HEK293 (cell line): ENCODE measurements at regions not wholly inside any gene's neighbourhood (a gene's known extent, or its start where the extent isn't known, plus 50 kb on each side); places are given as distances from the start of the nearest gene placed in this dataset.

Experiments used
- CTCF ChIA-PET: fragments of 350-600 bp; formaldehyde crosslinking; extraction: SDS; loops from one replicate; lab custom pipeline; 2021; ENCODE audit warnings: antibody characterized with exemption; lab: Yijun Ruan, JAX
- POLR2A ChIA-PET: fragments of 300-600 bp; formaldehyde crosslinking; extraction: SDS; loops from one replicate; lab custom pipeline; 2020; ENCODE audit warnings: antibody characterized with exemption, inconsistent platforms; lab: Yijun Ruan, JAX
- H3K27ac ChIP-seq: fragments of 200-500 bp; sonication (Bioruptor generic); 2 replicates; pipeline ENCODE4 v1.5.1; 2014; ENCODE audit warnings: low read depth, low read length, control low read depth, inconsistent platforms; ENCODE audit errors: extremely low read depth
- H3K36me3 ChIP-seq, 2 experiments: fragments of 200-500 bp in 1 of 2; sonication (Bioruptor generic) in 1 of 2; 1 replicate in 1 of 2; 2 replicates in 1 of 2; pipeline ENCODE4 v1.5.1; 2014 to 2017; ENCODE audit warnings: inconsistent platforms in 2 of 2, low read length in 2 of 2; ENCODE audit not compliant: control insufficient read depth in 2 of 2, insufficient read depth in 1 of 2
- H3K4me1 ChIP-seq: fragments of 200-500 bp; sonication (Bioruptor generic); 2 replicates; pipeline ENCODE4 v1.5.1; 2014; ENCODE audit warnings: mild to moderate bottlenecking, low read length, inconsistent platforms; ENCODE audit not compliant: control insufficient read depth, insufficient read depth
- H3K4me3 ChIP-seq: 2 replicates; pipeline ENCODE4 v1.5.1; 2011; ENCODE audit warnings: low read depth, mild to moderate bottlenecking, control low read depth, low read length, moderate library complexity
- H3K9me3 ChIP-seq: fragments of 200-500 bp; sonication (Bioruptor generic); 2 replicates; pipeline ENCODE4 v1.5.1; 2014; ENCODE audit warnings: low read depth, low read length, inconsistent platforms; ENCODE audit not compliant: control insufficient read depth, insufficient read depth
- SP3 ChIP-seq: fragments of 450-650 bp; formaldehyde crosslinking; IDR thresholded peaks from 2 replicates; pipeline ENCODE4 v1.5.1; 2016; ENCODE audit warnings: missing biosample characterization, missing genetic modification characterization
- YY2 ChIP-seq: fragments of 450-650 bp; formaldehyde crosslinking; IDR thresholded peaks from 2 replicates; pipeline ENCODE4 v1.5.1; 2016; ENCODE audit warnings: missing biosample characterization, missing genetic modification characterization
- ZBTB20 ChIP-seq: fragments of 450-650 bp; formaldehyde crosslinking; IDR thresholded peaks from 2 replicates; pipeline ENCODE4 v1.5.1; 2016; ENCODE audit warnings: missing biosample characterization, missing genetic modification characterization
- ZNF121 ChIP-seq: fragments of 450-650 bp; formaldehyde crosslinking; IDR thresholded peaks from 2 replicates; pipeline ENCODE4 v1.5.1; 2016; ENCODE audit warnings: missing biosample characterization, missing genetic modification characterization
- ZNF146 ChIP-seq: fragments of 450-650 bp; formaldehyde crosslinking; IDR thresholded peaks from 2 replicates; pipeline ENCODE4 v1.5.1; 2016; ENCODE audit warnings: missing biosample characterization, missing genetic modification characterization
- ZNF324 ChIP-seq: fragments of 450-650 bp; formaldehyde crosslinking; IDR thresholded peaks from 2 replicates; pipeline ENCODE4 v1.5.1; 2016; ENCODE audit warnings: missing biosample characterization, missing genetic modification characterization
- ZNF341 ChIP-seq: fragments of 450-650 bp; formaldehyde crosslinking; IDR thresholded peaks from 2 replicates; pipeline ENCODE4; 2016; ENCODE audit warnings: low read depth, missing biosample characterization, missing genetic modification characterization
- ZNF391 ChIP-seq: fragments of 450-650 bp; formaldehyde crosslinking; IDR thresholded peaks from 2 replicates; pipeline ENCODE4 v1.5.1; 2016; ENCODE audit warnings: low read depth, missing biosample characterization, missing genetic modification characterization, borderline replicate concordance
- ZNF416 ChIP-seq: fragments of 450-650 bp; formaldehyde crosslinking; IDR thresholded peaks from 2 replicates; pipeline ENCODE4 v1.5.1; 2016; ENCODE audit warnings: missing biosample characterization, missing genetic modification characterization
- ZNF423 ChIP-seq: fragments of 450-650 bp; formaldehyde crosslinking; IDR thresholded peaks from 2 replicates; pipeline ENCODE4 v1.5.1; 2016; ENCODE audit warnings: missing biosample characterization, missing genetic modification characterization
- ZNF514 ChIP-seq: fragments of 450-650 bp; formaldehyde crosslinking; IDR thresholded peaks from 2 replicates; pipeline ENCODE4 v1.5.1; 2016; ENCODE audit warnings: missing biosample characterization, missing genetic modification characterization
- ZNF777 ChIP-seq: fragments of 450-650 bp; formaldehyde crosslinking; IDR thresholded peaks from 2 replicates; pipeline ENCODE4 v1.5.1; 2017; ENCODE audit warnings: missing biosample characterization, missing genetic modification characterization, borderline replicate concordance
- ZNF843 ChIP-seq: fragments of 450-650 bp; formaldehyde crosslinking; IDR thresholded peaks from 2 replicates; pipeline ENCODE4 v1.5.1; 2016; ENCODE audit warnings: missing biosample characterization, missing genetic modification characterization
- ZSCAN30 ChIP-seq: fragments of 450-650 bp; IDR thresholded peaks from 2 replicates; pipeline ENCODE4 v1.5.1; 2018; ENCODE audit warnings: missing biosample characterization, mild to moderate bottlenecking, missing genetic modification characterization, moderate library complexity
- TF ChIP-seq, protein P1 (sequence below): IDR thresholded peaks from 2 replicates; pipeline ENCODE4 v1.6.1; 2011; ENCODE audit warnings: mild to moderate bottlenecking, low read depth, low read length, borderline replicate concordance
- TF ChIP-seq, protein P2 (sequence below): fragments of 450-650 bp; formaldehyde crosslinking; IDR thresholded peaks from 2 replicates; pipeline ENCODE4 v1.5.1; 2016; ENCODE audit warnings: missing biosample characterization, missing genetic modification characterization
- TF ChIP-seq, protein P3 (sequence below): sonication (generic); formaldehyde crosslinking; IDR thresholded peaks from 2 replicates; pipeline ENCODE4 v1.8.1; 2022; ENCODE audit warnings: mild to moderate bottlenecking, moderate library complexity, missing genetic modification reagents
- TF ChIP-seq, protein P4 (sequence below): fragments of 450-650 bp; formaldehyde crosslinking; IDR thresholded peaks from 2 replicates; pipeline ENCODE4 v1.5.1; 2016; ENCODE audit warnings: missing biosample characterization, missing genetic modification characterization

DNA sequence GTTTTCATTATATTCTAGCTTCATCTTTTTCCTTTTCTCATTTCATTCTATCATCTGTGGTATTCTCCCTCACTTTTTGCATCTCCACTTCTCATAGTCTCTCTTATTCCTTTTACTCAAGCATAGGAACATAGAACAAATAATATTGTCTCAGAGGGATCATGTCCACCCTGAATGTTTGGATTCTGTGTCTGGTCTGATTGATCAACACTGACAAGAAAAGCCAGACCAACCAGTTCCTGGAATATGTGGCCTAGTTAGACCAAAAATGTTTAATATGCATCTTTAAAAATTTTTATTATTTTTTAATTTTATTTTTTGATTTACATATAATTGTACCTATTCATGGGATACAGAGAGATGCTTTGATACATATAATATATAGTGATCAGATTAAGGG is 212.0 kb upstream of the ALCAM start:
- Histone ChIP-seq H3K27ac (no peak overlapping the region), H3K4me1 (no peaks in the 10 kb centered on the region), H3K36me3 (no peaks in the 10 kb centered on the region), H3K9me3 (no peaks in the 10 kb centered on the region), H3K4me3 (no peak overlapping the region)
- CTCF ChIA-PET: no interaction called here
- POLR2A ChIA-PET: no interaction called here
- TF ChIP-seq ZNF416 (tag by site-specific recombination): no peak
- TF ChIP-seq ZNF324: no peak
- TF ChIP-seq ZNF121 (tag by site-specific recombination): no peak
- TF ChIP-seq YY2 (tag by site-specific recombination): no peak
- TF ChIP-seq SP3 (tag by site-specific recombination): no peak
- TF ChIP-seq, protein P1, sequence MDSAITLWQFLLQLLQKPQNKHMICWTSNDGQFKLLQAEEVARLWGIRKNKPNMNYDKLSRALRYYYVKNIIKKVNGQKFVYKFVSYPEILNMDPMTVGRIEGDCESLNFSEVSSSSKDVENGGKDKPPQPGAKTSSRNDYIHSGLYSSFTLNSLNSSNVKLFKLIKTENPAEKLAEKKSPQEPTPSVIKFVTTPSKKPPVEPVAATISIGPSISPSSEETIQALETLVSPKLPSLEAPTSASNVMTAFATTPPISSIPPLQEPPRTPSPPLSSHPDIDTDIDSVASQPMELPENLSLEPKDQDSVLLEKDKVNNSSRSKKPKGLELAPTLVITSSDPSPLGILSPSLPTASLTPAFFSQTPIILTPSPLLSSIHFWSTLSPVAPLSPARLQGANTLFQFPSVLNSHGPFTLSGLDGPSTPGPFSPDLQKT: no peak
- no peak for TF ChIP-seq ZSCAN30 (tag by site-specific recombination)

DNA sequence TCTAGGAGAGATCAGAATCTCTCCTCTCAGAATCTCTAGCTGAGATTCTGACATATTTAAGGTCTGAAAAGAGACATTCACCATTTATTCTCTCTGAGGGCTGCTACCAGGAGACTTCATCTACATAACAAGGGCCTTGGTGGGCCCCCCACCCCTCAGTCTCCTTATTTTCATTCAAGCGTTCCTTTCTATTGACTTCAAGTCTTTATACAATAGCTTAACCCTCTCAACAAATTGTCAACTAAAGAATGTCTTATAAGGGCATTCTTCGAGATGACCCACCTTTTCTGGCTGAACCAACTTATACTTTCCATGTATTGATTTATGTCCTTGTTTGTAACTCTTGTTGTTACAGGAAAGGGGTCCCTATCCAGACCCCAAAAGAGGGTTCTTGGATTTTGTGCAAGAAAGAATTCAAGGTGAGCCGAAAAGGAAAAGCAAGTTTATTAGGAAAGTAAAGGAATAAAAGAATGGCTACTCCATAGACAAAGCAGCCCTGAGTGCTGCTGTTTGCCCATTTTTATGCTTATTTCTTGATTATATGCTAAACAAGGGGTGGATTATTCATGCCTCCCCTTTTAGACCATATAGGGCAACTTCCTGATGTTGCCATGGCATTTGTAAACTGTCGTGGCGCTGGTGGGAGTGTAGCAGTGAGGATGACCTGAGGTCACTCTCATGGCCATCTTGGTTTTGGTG is 209.5 kb upstream of the ALCAM start:
- POLR2A ChIA-PET: no interaction called here
- TF ChIP-seq, protein P2, sequence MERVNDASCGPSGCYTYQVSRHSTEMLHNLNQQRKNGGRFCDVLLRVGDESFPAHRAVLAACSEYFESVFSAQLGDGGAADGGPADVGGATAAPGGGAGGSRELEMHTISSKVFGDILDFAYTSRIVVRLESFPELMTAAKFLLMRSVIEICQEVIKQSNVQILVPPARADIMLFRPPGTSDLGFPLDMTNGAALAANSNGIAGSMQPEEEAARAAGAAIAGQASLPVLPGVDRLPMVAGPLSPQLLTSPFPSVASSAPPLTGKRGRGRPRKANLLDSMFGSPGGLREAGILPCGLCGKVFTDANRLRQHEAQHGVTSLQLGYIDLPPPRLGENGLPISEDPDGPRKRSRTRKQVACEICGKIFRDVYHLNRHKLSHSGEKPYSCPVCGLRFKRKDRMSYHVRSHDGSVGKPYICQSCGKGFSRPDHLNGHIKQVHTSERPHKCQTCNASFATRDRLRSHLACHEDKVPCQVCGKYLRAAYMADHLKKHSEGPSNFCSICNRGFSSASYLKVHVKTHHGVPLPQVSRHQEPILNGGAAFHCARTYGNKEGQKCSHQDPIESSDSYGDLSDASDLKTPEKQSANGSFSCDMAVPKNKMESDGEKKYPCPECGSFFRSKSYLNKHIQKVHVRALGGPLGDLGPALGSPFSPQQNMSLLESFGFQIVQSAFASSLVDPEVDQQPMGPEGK (tag by site-specific recombination): no peak
- TF ChIP-seq, protein P3, sequence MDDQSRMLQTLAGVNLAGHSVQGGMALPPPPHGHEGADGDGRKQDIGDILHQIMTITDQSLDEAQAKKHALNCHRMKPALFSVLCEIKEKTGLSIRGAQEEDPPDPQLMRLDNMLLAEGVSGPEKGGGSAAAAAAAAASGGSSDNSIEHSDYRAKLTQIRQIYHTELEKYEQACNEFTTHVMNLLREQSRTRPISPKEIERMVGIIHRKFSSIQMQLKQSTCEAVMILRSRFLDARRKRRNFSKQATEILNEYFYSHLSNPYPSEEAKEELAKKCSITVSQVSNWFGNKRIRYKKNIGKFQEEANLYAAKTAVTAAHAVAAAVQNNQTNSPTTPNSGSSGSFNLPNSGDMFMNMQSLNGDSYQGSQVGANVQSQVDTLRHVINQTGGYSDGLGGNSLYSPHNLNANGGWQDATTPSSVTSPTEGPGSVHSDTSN (CRISPR knock-in tag): no peak
- TF ChIP-seq, protein P4, sequence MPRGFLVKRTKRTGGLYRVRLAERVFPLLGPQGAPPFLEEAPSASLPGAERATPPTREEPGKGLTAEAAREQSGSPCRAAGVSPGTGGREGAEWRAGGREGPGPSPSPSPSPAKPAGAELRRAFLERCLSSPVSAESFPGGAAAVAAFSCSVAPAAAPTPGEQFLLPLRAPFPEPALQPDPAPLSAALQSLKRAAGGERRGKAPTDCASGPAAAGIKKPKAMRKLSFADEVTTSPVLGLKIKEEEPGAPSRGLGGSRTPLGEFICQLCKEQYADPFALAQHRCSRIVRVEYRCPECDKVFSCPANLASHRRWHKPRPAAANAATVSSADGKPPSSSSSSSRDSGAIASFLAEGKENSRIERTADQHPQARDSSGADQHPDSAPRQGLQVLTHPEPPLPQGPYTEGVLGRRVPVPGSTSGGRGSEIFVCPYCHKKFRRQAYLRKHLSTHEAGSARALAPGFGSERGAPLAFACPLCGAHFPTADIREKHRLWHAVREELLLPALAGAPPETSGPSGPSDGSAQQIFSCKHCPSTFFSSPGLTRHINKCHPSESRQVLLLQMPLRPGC: no peak
- TF ChIP-seq ZNF423 (tag by site-specific recombination) (no peak), ZNF514 (tag by site-specific recombination) (no peak), ZNF341 (tag by site-specific recombination) (no peak), ZBTB20 (tag by site-specific recombination) (no peak), ZNF777 (tag by site-specific recombination) (no peak), ZNF146 (tag by site-specific recombination) (no peak)
- H3K27ac ChIP-seq: no peak overlapping the region
- H3K4me1 ChIP-seq: no peaks in the 10 kb centered on the region
- no peaks in the 10 kb centered on the region for H3K36me3 ChIP-seq
- H3K4me3 ChIP-seq: no peak overlapping the region
- no peaks in the 10 kb centered on the region for H3K9me3 ChIP-seq
- CTCF ChIA-PET: no interaction called here

DNA sequence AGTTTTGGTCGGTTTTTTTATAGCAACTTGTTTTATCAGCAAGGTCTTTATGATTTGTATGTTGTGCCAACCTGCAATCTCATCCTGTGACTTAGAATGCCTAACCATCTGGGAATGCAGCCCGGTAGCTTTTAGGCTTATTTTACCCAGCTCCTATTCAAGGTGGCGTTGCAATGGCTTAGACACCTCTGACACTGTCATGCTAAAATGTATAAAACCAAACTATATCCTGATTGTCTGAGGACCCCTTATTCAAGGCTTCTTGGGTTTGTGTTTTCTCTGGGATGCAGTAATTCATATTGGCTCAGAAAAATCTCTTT is 209.0 kb upstream of the ALCAM start:
- no peaks in the 10 kb centered on the region for H3K36me3 ChIP-seq
- no peak overlapping the region for H3K27ac ChIP-seq
- CTCF ChIA-PET: no interaction called here
- POLR2A ChIA-PET: no interaction called here
- H3K4me1 ChIP-seq: no peaks in the 10 kb centered on the region
- no peaks in the 10 kb centered on the region for H3K9me3 ChIP-seq
- TF ChIP-seq ZNF391 (tag by site-specific recombination) (no peak), ZNF843 (no peak)
- no peak overlapping the region for H3K4me3 ChIP-seq
